HG02678 (cell line): ENCODE measurements at regions not wholly inside any gene's neighbourhood (a gene's known extent, or its start where the extent isn't known, plus 50 kb on each side); places are given as distances from the start of the nearest gene placed in this dataset.

Source experiments
- ATAC-seq: cut with Tn5 transposase; IDR thresholded peaks from one replicate; pipeline ENCODE4 v1.9.1; 2021; ENCODE audit warnings: mild to moderate bottlenecking, moderate library complexity; ENCODE audit not compliant: unreplicated experiment

DNA sequence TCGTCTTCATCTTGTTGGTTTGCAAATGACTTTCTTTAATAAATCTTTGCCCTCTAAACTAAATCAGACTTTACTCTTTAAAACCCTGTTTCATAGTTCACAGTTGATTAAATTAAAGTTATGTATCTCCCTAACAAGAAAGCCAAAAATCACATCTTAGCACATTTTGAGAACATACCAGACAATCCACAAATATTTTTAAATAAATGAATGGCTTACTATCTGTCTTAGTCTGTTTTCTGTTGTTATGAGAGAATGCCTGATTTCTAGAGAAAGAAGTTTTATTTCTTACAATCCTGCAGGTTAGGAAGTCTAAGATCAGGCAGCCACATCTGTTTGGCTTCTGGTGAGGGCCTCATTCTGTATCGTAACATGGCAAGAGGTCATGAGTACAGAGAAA, 1090.2 kb upstream of the PIK3C3 start:
- no peak for ATAC-seq

GRCh38 chr18:40863801-40864200, 1091.2 kb upstream of the PIK3C3 start:
- no peak for ATAC-seq

DNA sequence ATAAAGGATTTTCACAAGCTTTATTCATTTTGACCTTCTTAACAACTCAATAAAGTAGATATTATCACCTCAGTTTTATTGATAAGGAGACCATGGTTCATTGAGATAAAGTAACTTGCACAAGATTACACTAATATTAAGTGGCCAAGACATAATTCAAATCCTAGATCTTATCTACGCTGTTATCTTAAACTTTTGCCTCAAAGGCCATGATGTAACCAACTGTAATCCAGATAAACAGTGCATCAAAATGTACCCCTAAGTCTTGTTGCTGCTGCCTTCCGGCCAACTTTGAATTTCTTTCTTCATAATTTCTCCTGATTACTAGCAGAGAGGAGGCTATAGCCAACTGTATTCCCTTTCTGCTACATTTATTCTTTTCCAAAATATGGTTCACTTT, 1094.8 kb upstream of the PIK3C3 start:
- ATAC-seq: no peak

GRCh38 chr18:40855661-40856060, 1099.4 kb upstream of the PIK3C3 start:
- no peak for ATAC-seq

DNA sequence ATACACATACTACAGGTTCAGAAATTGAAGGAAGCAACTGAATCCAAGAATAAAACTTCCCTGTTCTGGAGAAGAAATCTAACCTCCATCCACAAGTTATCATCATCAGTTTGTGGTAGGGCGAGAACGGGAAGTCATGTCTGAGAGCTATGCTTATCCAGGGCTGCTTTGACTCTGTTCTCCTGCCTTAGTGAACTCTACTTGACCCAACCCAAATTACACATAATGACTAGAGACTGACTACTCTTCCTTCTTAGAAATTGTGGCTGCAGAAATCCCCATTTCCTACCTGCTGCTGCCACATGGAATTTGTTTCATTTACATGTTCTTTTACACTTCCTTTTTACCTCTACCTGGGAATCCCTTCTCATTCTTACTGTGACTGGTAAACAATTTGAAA, 1102.6 kb upstream of the PIK3C3 start:
- no peak for ATAC-seq

DNA sequence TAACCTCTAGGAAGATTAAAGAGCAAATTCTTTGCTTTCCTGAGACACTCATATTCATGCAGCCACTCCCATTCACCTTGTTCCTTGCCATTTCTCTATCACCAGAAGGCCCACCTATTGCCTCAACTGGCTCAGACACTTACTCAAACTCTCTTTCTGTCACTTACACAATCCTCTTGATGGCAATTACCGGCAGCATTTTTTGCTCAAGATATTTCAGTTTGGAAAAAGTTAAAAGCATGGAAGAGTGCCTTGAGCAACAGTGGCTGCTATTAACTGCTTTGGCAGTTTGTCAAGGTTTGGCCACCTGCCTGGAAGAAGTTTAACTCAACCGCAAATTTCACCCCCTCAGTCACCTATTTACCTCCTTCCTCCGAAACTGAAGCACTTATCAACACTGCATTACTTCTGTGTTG, 1104.0 kb upstream of the PIK3C3 start:
- ATAC-seq: no peak

- no peak for ATAC-seq
Observed at GRCh38 chr18:40849886-40850285, 1105.1 kb upstream of the PIK3C3 start.

DNA sequence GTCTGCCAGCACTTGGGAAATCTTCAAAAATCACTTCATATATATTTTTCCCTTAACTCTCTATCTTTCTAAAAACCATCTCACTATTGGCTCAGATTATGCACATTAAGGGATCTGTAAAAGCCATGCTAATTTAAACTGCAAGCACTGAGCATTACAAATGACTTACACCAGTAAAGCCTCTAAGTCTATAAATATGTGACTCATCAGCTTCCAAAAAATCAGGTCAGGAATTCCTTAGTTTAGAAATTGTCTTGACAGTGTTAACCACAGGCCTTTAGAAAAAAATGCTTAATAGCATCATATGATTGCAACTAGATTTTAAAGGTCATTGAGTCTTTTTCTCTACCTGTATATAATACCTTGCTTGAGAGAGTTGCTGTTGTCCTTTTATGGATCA, 1113.6 kb upstream of the PIK3C3 start:
- no peak for ATAC-seq

DNA sequence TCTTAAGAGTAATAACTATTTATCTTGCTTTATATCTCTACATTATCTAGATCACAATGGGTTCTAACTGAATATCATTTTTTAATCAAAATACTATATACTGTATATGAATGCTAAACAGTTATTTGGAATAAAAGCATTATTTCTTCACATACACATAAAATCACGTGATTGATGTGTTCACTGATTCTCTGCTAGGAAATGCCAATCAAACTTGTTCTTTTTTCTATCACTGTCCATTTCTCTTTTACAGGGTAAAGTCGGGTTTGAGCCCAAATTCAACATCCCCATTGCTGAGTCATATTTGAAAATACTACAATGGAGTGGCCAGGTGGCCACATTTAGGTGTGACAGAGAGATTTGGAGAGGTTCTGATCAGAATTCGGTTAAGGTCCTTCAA, 1114.0 kb upstream of the PIK3C3 start:
- ATAC-seq: no peak

DNA sequence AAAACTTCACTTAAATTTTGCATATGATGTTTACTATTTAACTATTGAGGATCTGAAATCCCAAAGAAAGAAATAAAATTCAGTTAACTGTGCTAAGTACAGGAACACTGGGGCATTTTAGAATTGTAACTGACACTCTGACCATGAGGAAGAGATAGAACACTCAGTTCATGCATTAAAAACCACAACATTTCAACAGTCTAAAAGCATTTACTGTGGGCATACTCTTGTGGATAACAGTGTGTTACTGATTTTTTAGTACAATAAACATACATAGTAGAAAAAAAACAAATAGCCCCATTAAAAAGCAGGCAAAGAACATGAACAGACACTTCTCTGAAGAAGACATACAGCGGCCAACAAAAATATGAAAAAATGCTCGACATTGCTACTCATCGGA, 1122.7 kb upstream of the PIK3C3 start:
- no peak for ATAC-seq

DNA sequence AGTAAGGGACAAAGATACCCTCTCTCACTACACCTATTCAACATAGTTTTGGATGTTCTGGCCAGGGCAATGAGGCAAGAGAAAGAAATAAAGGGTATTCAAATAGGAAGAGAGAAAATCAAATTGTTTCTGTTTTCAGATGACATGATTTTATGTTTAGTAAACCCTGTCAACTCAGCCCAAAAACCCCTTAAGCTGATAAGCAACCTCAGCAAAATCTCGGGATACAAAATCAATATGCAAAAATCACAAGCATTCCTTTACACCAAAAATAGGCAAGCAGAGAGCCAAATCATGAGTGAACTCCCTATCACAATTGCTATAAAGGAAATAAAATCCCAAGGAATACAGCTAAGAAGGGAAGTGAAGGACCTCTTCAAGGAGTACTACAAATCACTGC, 1130.7 kb upstream of the PIK3C3 start:
- no peak for ATAC-seq

DNA sequence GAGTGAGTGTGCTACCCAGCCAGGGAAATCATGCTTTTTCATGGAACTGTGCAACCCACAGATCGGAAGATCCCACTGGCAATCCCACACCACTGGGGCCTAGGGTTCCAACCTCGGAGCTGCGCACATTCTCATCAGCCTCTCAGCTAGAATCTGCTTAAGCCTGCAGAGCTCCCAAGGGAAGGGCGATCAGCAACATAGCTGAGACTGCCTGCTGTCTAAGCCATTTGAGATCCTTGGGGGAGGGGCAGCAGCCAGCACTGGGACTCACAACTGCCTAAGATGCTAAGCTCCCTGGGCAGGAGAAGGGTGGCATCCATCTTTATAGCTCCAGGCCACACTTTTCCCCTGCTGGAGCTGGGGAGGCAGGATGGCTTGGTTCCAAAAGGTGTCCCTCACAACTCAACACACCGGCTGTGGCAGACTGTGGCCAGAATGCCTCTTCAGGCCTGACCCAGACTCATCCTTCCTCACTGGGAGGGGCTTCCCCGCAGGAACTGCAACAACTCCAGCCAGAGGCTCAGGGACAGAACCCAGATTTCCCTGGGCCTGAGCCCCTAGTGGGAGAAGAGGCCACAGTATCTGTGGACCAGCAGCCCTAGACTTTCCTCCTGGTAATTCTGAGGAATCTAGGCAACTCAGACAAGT, 1133.3 kb upstream of the PIK3C3 start:
- no peak for ATAC-seq

- ATAC-seq: no peak
Observed at GRCh38 chr18:40812981-40813515, 1142.0 kb upstream of the PIK3C3 start.

DNA sequence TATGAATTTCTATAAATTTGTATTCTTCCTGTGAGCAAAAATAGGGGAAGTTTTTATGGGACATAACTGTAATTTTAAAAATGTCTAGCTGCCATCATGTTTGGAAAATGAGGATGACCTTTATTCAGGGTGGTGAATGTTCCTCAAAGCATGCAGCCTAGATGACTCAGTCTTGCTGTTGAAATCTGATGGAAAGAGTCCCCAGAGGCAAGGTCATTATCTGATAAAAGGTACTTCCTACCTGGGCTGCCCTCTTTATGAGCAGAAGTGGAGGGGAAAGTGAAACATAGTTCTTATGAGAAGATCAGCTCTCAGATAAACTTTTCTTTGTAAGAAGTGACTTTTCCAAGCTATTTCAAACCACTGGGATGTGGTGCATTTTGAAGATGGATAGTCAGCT, 1144.7 kb upstream of the PIK3C3 start:
- no peak for ATAC-seq

DNA sequence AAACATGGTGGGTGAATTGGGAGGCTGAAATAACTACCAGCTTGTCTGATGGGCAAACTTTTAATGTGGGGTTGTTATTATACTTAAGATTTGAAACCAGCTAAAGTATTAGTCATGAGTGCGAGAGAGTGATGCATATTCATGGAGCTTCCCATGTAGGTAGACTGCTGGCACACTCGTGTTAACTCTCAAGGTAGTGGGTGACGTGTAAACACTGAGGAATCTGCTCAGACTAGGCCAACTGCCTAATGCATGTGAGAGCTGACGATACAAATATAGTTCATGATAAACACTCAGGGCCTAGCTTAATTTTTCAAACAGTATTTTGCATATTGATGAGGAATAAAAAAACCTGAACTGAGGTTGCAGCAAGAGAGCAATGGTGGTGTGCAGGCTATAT, 1165.7 kb upstream of the PIK3C3 start:
- ATAC-seq: no peak

DNA sequence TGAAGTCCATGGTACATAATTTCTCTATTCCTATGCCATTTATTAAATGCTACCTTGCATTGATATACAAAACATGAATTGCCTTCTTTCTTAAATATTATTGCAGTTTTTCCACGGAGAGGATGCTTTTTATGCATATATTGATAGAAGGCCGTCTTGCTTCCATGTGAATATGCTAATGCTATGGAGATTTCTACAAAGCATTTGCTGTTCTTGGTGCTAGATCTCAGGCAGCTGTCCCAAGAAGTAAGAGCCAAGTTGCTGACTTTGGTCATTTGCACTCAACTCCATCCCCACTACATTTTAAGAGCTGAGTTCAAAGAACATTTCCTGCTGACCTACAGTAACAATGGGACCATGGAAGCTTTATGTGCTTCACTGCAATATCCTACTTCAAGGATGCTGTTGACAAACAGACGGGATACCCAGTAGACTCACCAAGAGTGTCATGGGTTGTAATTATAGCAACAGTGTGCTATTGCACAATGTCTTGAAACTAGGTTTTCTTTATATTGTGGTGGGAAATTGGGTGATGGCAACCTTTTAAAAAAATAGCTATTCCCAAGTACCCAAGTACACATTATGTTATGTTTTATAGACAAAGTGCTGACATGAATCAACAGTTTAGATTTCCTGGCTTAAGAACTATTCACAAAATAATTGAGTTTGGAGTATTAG, 1172.4 kb upstream of the PIK3C3 start:
- no peak for ATAC-seq

DNA sequence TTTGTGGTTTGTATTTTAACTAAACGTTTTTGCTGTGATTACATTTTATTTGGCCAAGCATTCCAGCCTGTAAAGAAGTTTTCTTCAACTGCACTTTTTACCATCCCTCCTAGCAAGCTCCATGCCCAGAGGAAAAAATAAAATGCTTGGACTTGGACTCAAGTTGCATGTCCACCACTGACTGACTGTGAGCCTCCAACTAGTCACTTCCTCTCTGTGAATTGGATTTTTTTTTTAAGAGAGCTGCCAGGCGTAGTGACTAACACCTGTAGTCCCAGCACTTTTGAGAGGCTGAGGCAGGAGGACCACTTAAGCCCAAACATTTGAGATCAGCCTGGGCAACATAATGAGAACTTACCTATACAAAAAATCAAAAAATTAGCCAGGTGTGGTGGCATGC, 1185.2 kb upstream of the PIK3C3 start:
- no peak for ATAC-seq

GRCh38 chr18:40760251-40760650, 1194.8 kb upstream of the PIK3C3 start:
- ATAC-seq: no peak

DNA sequence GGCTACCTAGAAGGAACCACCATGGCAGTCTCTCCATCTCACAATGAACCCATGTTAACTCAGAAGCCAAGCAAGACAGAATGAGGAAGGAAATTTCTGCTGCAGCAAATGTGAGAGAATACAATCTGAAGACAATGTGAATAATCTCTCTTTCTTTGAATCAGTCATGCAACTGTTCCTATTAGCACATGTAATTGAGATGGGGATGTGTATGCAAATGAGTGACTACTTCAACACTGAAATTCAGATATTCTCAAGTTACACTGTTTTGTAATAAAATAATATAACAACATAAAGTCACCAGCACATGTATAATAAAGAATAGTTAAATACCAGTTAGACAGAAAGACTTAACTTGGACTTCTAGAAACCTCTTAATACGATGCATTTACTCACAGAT, 1200.6 kb upstream of the PIK3C3 start:
- no peak for ATAC-seq

DNA sequence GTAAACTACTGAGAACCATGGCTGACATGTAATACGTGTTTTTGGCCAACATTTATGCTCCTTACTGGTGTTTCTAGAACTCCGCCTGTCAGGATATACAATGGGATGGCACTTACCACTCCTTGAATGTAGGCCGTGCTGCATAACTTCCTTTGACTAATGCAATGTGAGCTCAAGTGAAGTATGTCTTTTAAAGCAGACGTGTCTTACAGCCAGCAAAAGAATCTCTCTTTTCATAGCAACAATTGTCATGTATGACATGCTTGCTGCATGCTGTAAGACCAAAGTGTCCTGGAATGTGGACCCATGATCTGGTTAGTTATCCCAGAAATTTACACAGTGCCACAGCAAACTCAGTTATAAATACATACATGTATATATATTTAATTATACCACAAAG, 1202.7 kb upstream of the PIK3C3 start:
- ATAC-seq: no peak

DNA sequence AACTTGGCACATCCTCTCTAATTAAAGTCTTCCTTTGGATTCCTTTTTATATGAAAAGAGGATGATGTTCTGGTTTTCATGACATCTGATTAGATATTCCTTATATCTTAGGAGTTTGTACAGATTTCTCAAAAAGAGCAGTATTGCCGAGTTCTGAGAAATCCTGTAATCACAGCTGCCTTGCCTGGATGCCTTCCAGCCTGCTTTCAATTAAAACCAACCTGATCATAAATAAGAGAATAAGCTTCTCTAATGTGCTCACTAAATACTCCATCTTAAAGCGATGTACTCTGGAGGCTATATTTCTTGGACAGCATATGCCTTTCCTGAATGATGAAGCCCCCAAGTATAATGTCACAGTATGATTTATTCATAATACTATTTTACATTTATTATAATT, 1203.8 kb upstream of the PIK3C3 start:
- ATAC-seq: no peak

- no peak for ATAC-seq
Observed at GRCh38 chr18:40739029-40739428, 1216.0 kb upstream of the PIK3C3 start.
